Fibroblast of skin of left biceps (primary cell): ENCODE measurements at regions not wholly inside any gene's neighbourhood (a gene's known extent, or its start where the extent isn't known, plus 50 kb on each side); places are given as distances from the start of the nearest gene placed in this dataset.

Source experiments
- DNase-seq, 2 experiments: peaks; one replicate each; pipeline ENCODE4 v3.0.0-alpha.2; 2013; ENCODE audit warnings: low read depth in 2 of 2

GRCh38 chr3:124243177-124243859, 251.4 kb upstream of the ROPN1 start:
- DNase-seq: no peak

GRCh38 chr3:124246376-124246775, 254.5 kb upstream of the ROPN1 start:
- DNase-seq: no peak

DNA sequence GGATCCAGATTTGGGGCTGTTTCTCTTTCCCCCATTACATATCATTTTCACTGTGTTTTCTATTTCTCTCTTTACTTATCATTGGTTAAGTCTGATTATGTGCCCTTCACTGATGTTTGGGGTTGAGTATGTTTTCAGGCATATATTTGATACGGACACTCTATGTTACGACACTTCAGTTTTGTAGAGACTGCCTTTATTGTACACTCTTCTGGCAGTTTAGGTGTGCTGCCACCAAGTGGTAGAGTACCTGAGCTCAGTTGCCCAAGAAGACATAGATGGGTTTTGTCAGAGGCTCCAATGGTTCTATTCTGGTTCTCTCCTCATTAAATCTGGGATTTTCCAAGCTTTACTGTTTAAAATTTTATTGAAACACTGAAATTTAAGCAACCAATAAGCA, 255.0 kb upstream of the ROPN1 start:
- no peak for DNase-seq

GRCh38 chr3:124248471-124249028, 256.6 kb upstream of the ROPN1 start:
- DNase-seq: peak; percentile 50 to 52

DNA sequence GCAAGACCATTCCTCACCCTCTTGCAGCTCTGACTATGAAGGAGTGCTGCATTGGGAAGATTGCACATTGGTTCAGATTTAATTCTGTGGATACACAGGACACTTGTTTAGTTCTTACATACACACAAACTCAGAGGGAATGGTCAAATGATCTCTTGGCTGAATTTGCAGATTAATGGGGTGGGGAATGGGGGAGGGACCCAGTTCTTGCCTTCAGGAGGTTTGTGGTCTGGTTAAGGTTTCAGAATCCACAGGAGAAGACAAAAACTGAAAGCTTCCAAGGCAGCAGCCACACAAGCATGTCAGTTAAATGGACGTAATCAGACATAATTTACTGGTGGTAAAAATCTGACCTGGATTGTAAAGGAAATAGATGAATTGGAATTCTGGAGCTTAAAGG, 257.1 kb upstream of the ROPN1 start:
- DNase-seq: no peak

DNA sequence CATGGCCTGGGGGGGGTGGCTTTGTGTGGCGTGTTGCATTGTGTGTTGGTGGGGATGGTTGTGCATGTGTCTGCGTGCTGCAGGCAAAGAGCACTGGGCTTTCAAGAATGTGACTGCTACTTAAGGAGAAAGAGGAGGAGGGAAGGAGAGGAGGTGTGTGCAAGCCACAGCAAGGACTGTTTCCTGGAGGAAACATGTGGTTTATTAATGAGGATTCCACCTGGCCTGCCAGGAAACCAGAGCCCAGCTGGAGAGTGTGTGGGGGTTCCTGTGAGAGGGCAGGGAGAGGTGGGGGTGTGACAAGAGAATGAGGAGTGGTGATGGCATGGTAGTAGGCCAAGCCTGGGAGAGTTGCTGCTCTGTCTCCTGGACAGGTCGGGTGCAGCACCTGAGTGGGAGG, 258.1 kb upstream of the ROPN1 start:
- DNase-seq: no peak

DNA sequence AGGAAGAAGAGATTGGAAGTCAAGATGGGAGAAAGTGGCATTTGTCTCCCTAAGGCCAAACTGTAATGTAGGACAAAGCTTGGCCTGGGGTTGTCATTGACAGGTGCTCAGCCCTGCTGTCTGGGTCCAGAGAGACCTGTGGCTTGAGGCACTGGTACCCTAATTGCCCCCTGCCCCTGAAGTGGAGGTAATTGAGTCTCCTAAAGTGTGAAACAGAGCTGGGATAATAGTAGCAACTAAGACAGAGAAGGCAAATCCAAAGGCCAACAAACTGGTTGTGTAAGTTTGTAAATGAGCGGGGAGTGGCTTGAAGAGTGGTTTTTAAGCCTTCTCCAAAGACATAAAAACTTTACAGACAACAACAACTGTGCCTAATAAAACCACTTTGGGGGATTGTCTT, 264.2 kb upstream of the ROPN1 start:
- no peak for DNase-seq

DNA sequence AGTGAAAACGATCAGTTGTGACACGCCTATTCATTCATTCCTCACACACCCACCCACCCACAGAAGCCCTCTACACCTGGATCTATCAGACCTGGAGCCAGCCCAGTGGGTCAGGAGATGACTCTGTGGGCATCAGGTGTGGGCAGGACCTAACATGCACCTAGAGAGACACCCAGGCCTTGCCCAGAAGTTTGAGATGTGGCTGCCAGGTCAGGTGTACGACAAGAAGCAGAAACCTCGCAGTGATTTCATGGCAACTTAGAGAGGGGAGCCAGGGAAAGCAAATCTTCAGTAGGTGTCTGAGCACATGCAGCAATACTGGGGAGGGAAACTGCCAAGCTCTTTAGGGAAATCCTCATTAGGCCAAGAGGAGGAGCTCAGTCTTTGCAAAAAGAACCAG, 264.7 kb upstream of the ROPN1 start:
- no peak for DNase-seq

GRCh38 chr3:124257336-124257864, 265.5 kb upstream of the ROPN1 start:
- no peak for DNase-seq

DNA sequence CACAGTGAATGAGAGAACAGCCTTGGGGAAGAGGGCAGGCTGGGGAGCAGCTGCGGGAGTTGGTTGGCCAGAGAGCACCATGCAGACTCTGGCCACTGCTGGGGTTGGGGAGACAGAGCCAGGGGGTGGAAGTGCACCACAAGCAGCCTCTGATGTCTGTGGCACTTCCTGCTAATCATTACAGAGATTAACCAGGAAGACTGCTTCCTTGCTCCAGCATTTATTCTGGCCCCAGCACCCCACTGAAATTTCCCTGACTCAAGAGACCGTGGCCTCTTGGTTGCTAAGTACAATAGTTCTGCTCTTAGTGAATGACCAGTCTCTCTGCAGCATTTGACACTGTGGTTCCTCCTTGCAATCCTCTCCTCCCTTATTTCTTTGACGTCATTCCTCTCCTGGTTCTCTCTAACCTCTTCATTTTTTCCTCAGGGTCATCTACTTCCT, 266.2 kb upstream of the ROPN1 start:
- DNase-seq: no peak

DNA sequence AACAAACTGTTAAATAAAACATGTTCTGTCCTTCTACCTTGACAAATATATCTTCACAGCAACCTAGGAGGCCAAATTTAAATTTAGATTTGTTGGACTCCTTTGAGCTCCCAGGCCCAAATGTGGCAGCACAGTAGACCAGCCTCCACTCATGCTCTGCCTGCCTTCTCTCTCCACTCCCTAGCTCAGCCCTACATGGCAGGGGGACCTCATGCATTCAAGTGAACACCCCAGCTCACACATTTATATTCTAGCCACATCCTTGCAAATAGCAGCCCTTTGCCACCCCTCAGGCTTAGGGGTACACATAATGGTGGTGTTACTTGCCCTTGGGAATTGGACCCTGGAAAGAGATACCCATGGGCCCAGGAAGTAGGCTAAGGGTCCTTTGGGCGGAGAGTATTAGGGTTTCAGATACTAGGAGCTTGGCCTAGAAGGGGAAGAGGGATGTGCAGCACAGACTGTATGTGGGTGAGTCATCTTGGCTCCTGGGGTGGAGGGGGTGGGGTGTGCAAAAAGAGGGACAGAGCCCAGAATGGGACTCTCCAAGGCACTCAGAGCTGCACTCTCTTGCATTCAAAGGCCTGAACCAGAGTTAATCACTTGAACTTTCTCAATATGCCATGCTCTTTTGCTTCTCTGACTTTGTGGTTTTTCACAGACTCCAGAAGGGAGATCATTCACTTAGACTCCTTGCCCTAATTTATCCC, 268.4 kb upstream of the ROPN1 start:
- peak in 1 of 2 experiments; percentile 50 for DNase-seq

DNA sequence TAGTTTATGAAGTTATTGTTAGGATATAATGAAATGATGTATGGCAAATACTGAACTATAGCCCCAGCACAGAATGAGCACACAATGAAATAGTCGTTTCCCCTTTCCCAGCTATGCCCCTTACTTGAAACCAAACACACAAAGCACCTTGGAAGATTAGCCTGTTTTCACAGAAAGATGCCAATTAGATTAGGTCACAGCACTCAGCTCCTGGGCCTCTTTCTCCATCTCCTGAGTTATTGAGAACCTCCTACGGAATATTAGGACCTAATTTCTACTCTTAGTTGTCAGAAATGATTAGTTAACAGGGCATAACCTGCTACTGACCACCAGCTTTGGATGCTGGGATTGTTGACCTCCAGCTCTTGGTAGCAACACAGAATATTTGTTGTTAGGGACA, 269.4 kb upstream of the ROPN1 start:
- no peak for DNase-seq

DNA sequence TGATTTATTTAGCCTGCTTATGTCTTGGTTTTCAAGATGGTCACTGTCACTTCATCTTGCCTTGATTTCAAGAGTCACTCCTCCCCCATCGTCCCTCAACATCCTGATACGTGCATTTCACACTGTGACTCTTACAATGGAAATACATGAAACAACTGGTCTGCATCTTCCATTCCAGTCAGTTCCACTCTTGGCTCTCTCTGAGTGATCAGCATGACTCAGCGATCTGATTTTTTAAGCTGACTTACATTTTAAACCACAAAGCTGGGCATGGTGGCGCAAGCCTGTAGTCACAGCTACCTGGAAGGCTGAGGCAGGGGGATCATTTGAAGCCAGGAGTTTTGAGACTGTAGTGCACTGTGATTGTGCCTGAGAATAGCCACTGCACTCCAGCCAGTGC, 271.2 kb upstream of the ROPN1 start:
- peak; percentile 67 to 72 for DNase-seq

DNA sequence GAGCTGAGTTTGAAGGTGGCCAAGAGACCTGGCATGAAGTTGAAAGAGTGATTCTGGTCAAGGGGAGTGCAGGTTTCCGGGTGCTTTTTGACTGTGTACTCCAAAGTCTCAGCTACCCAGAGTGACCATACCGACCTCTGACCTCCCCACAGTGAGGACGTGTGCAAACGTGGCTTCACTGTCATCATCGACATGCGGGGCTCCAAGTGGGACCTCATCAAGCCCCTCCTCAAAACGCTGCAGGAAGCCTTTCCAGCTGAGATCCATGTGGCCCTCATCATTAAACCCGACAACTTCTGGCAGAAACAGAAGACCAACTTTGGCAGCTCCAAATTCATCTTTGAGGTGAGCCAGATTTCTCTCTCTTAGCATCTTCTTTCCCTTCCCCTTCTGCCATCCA, 272.4 kb upstream of the ROPN1 start:
- no peak for DNase-seq

GRCh38 chr3:124266487-124266886, 274.6 kb upstream of the ROPN1 start:
- DNase-seq: no peak

- DNase-seq: no peak
These were observed 275.5 kb upstream of the ROPN1 start for GRCh38 chr3:124267406-124267805.

GRCh38 chr3:124268355-124268754, 276.4 kb upstream of the ROPN1 start:
- DNase-seq: no peak

DNA sequence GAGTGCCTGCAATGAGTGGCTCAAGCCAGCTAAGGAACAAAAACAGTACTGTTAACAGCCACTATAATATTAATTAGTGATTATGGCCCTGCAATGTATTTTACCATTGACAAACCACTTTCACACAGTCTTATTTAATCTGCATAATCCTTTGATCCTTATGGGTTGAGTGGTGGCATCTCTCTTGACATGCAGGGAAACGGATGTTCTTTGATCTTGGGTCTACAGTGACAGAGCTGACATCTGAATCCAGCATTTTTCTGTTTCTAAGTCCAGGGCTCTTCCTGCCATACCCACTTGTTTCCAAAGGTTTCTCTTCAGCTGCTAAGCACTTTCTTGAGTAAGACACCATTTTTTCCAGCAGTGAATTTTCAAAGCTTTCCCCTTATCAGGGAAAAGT, 277.7 kb upstream of the ROPN1 start:
- no peak for DNase-seq

DNA sequence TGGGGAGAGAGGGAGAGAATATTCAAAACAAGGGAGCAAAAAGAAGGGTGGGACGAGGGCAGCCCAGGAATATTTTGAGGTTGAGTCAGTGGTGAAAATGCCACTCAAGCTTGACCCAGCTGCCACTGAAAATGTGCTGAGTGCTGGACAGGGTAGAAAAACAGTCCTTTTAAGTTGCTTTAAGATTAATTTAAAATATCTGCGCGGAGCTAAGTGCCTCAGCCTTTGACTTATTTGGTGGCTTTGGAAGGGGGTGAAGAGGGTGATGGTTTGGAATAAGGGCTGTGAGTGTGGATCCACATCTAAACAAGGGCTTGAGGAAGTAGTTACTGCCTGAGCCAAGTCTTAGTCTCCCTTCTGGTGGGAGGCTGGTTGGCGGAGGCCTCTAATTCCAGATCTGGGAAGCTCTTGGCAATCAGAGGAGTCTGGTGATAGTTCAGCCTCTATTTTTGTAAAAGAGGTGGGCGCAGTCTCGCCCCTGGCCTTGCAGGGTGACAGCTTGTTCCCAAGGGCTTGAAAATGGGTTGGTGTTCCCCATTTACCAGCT, 280.8 kb upstream of the ROPN1 start:
- no peak for DNase-seq

GRCh38 chr3:124273651-124274050, 281.7 kb upstream of the ROPN1 start:
- DNase-seq: no peak

DNA sequence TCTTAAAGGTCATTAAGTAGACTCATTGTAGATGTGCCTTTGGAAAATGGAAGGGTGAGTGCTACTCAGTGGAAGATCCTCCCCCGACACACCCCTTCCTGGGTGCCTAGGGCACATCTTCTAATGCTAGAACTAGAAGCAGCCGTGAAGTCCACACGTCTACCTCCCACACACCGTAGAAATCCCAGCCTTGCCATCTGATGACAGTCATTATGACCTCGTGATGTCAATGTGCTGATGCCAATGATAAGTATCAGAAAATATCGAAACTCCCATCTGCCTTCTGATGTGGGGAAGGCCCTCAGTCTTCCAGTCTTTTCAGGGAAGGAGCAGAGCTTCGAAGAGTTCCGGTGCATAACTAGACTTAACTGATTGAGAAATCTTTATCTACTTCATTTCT, 282.1 kb upstream of the ROPN1 start:
- no peak for DNase-seq

GRCh38 chr3:124275412-124275811, 283.5 kb upstream of the ROPN1 start:
- DNase-seq: no peak

DNA sequence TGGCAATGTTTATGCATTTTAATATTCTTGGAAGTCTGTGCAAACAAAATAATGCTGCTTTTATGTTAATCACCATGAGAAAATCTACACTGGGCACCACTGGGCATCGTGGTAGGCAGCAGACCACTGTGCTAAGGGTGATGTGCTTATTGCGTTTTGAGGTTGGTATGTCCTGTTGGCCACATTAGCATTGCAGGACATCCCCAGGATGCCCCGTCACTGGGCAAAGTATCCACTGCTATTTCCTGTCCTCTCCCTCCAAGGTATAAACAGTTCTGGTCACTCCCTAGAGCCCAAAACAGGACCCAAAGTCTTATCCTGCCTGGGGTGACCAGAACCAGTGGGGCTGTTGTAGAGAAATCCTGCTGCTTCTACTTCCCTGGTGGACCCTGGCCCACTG, 284.2 kb upstream of the ROPN1 start:
- no peak for DNase-seq
